GM12878 (cell line): ENCODE measurements at regions not wholly inside any gene's neighbourhood (a gene's known extent, or its start where the extent isn't known, plus 50 kb on each side); places are given as distances from the start of the nearest gene placed in this dataset.

Experiments used
- ATAC-seq: fragments of 200-7000 bp; cut with Tn5 transposase; 3 replicates; pipeline ENCODE4 v1.9.1; 2020; ENCODE audit warnings: mild to moderate bottlenecking, moderate library complexity
- BruUV-seq: library from RNA; stranded (reverse); fragments of 400-500 nt; replicated peaks from 2 replicates; lab custom pipeline; 2021; lab: Mats Ljungman, UMichigan
- CTCF ChIA-PET: fragments of 300-600 bp; sonication (Branson Sonifier 250); formaldehyde crosslinking; extraction: SDS; loops from one replicate; lab custom pipeline; 2021; ENCODE audit warnings: inconsistent platforms; lab: Yijun Ruan, JAX
- POLR2A ChIA-PET: fragments of 350-600 bp; formaldehyde crosslinking; extraction: SDS; loops from one replicate; lab custom pipeline; 2021; ENCODE audit warnings: inconsistent platforms; lab: Charles Lee
- RAD21 ChIA-PET: fragments of 300-600 bp; sonication (Branson Sonifier 250); formaldehyde crosslinking; loops from one replicate; lab custom pipeline; 2023; ENCODE audit warnings: antibody characterized with exemption; ENCODE audit not compliant: unreplicated experiment; lab: Charles Lee
- SMC1A ChIA-PET: fragments of 300-600 bp; sonication (Branson Sonifier 250); formaldehyde crosslinking; loops from one replicate; lab custom pipeline; 2023; ENCODE audit not compliant: unreplicated experiment, uncharacterized antibody; lab: Charles Lee
- DNase-seq: peaks from one replicate; pipeline ENCODE4 v3.0.0-alpha.2; 2011; ENCODE audit warnings: low read depth, low spot score
- FAIRE-seq: peaks from 3 replicates; lab custom pipeline; 2011; peaks lifted over from hg19 to GRCh38; lab: Jason Lieb, UNC
- H2AFZ ChIP-seq: 2 replicates; pipeline ENCODE4 v1.6.0; 2011; ENCODE audit warnings: low read depth, low read length, control low read depth; ENCODE audit not compliant: control insufficient read depth
- H3K27ac ChIP-seq: 2 replicates; pipeline ENCODE4 v1.5.1; 2011; ENCODE audit warnings: control low read depth; ENCODE audit not compliant: control insufficient read depth, insufficient read depth
- H3K27me3 ChIP-seq, 2 experiments: replicated peaks in 1 of 2; 2 replicates each; pipeline versions ENCODE4 v1.6.0 to v1.6.1; 2011; ENCODE audit warnings: low read length in 1 of 2; ENCODE audit not compliant: control insufficient read depth in 2 of 2, insufficient read depth in 2 of 2
- H3K36me3 ChIP-seq, 2 experiments: 2 replicates each; pipeline ENCODE4 v1.5.1; 2011; ENCODE audit warnings: low read length in 1 of 2; ENCODE audit not compliant: control insufficient read depth in 2 of 2, insufficient read depth in 2 of 2
- H3K4me1 ChIP-seq: 2 replicates; pipeline ENCODE4 v1.6.1; 2011; ENCODE audit warnings: mild to moderate bottlenecking, low read length, moderate library complexity, mixed read lengths; ENCODE audit not compliant: control insufficient read depth, insufficient read depth
- H3K4me2 ChIP-seq: 2 replicates; pipeline ENCODE4 v1.6.0; 2011; ENCODE audit warnings: control low read depth; ENCODE audit not compliant: control insufficient read depth, insufficient read depth
- H3K4me3 ChIP-seq: fragments of 200-600 bp; sonication (generic); 2 replicates; pipeline ENCODE4 v1.5.1; 2016
- H3K79me2 ChIP-seq: 2 replicates; pipeline ENCODE4 v1.6.0; 2011; ENCODE audit warnings: low read length; ENCODE audit not compliant: control insufficient read depth, insufficient read depth
- H3K9ac ChIP-seq: 2 replicates; pipeline ENCODE4 v1.8.0; 2011; ENCODE audit warnings: low read length, control low read depth, mixed read lengths; ENCODE audit not compliant: control insufficient read depth, insufficient read depth
- H3K9me3 ChIP-seq: replicated peaks from 3 replicates; pipeline ENCODE4 v1.5.1; 2011; ENCODE audit warnings: mild to moderate bottlenecking, low read length; ENCODE audit not compliant: control insufficient read depth, insufficient read depth
- H4K20me1 ChIP-seq: 2 replicates; pipeline ENCODE4 v1.6.0; 2011; ENCODE audit not compliant: control insufficient read depth, insufficient read depth
- CEBPB ChIP-seq, 2 experiments: fragments of 150-350 bp in 1 of 2; IDR thresholded peaks; 2 replicates each; pipeline ENCODE4 v1.6.1; 2012 to 2014; ENCODE audit warnings: low read depth in 2 of 2, low read length in 2 of 2, borderline replicate concordance in 1 of 2, inconsistent platforms in 1 of 2
- EP300 ChIP-seq, 2 experiments: fragments of 150-350 bp in 1 of 2; IDR thresholded peaks; 2 replicates each; pipeline ENCODE4 v1.6.1; 2011 to 2012; ENCODE audit warnings: low read depth in 2 of 2, low read length in 2 of 2, borderline replicate concordance in 1 of 2, improper control_type of control experiment in 1 of 2, inconsistent platforms in 1 of 2; ENCODE audit not compliant: control insufficient read depth in 1 of 2
- HDAC6 ChIP-seq: fragments of 200-600 bp; sonication (generic); IDR thresholded peaks from one replicate; pipeline ENCODE4 v1.8.0; 2017; ENCODE audit warnings: antibody characterized with exemption; ENCODE audit not compliant: unreplicated experiment
- MXI1 ChIP-seq: fragments of 150-350 bp; IDR thresholded peaks from 2 replicates; pipeline ENCODE4 v1.6.1; 2011; ENCODE audit warnings: low read depth, mild to moderate bottlenecking, inconsistent platforms, low read length, improper control_type of control experiment
- MYB ChIP-seq: fragments of 150-350 bp; IDR thresholded peaks from 2 replicates; pipeline ENCODE4 v1.6.1; 2014; ENCODE audit warnings: mild to moderate bottlenecking, low read depth, low read length, borderline replicate concordance
- POLR2A ChIP-seq: IDR thresholded peaks from 2 replicates; pipeline ENCODE4 v1.6.1; 2011; ENCODE audit warnings: low read depth, mild to moderate bottlenecking, low read length
- SMAD1 ChIP-seq: fragments of 450-650 bp; IDR thresholded peaks from 2 replicates; pipeline ENCODE4 v1.6.1; 2018; ENCODE audit warnings: mild to moderate bottlenecking, low read depth; ENCODE audit not compliant: partially characterized antibody
- TCF3 ChIP-seq: IDR thresholded peaks from 2 replicates; pipeline ENCODE4 v1.6.1; 2012; ENCODE audit warnings: low read depth, mild to moderate bottlenecking, low read length, borderline replicate concordance; ENCODE audit not compliant: insufficient read depth
- YY1 ChIP-seq: IDR thresholded peaks from 2 replicates; pipeline ENCODE4 v1.6.1; 2011; ENCODE audit warnings: low read depth, mild to moderate bottlenecking, low read length
- WGBS: methylation state at CpG from one replicate; pipeline ENCODE4 v1.1.6; 2016; ENCODE audit warnings: low lambda C conversion rate; ENCODE audit not compliant: insufficient replicate concordance, insufficient coverage; ENCODE audit errors: missing lambda C conversion rate; 5-methylcytosine and 5-hydroxymethylcytosine counted together
- in situ Hi-C: fragments of 300-500 bp; cut with MboI; formaldehyde crosslinking; loops from 9 replicates; pipeline ENCODE4 v1.14.3; 2018; ENCODE audit warnings: mixed read lengths
- intact Hi-C: fragments of 100-400 bp; cut with micrococcal nuclease; formaldehyde crosslinking; loops from one replicate; pipeline ENCODE4 v1.14.2; 2022; ENCODE audit not compliant: unreplicated experiment
- TF ChIP-seq, protein P1 (sequence below): fragments of 450-650 bp; formaldehyde crosslinking; IDR thresholded peaks from 2 replicates; pipeline ENCODE4 v1.4.0; 2022; ENCODE audit warnings: mild to moderate bottlenecking, moderate library complexity

- CTCF ChIA-PET = interaction anchor here (0.7 to 1.0 kb wide), 2 partner anchors 10 to 31 kb away, joined by 3 to 4 read pairs; no protein-coding TSS in a partner anchor
Measured at GRCh38 chr2:57728691-57729090, 317.9 kb upstream of the VRK2 start.

More at GRCh38 chr2:57728691-57729090, 317.9 kb upstream of the VRK2 start:
- Histone ChIP-seq H3K4me1 (no peaks in the 10 kb centered on the region), H3K27me3 (no peaks in the 10 kb centered on the region), H4K20me1 (no peaks in the 10 kb centered on the region), H3K9ac (no peak overlapping the region), H3K79me2 (no peaks in the 10 kb centered on the region), H2AFZ (no peak overlapping the region), H3K4me2 (no peak overlapping the region), H3K36me3 (no peaks in the 10 kb centered on the region), H3K9me3 (no peaks in the 10 kb centered on the region), H3K4me3 (no peak overlapping the region), H3K27ac (no peak overlapping the region)
- ChIA-PET RAD21 (no interaction called here), POLR2A (interaction anchor here (1.2 kb wide), 1 partner anchor 24 kb away, joined by 3 read pairs; no protein-coding TSS in a partner anchor), SMC1A (interaction anchor here (0.8 to 1.0 kb wide), 2 partner anchors 31 to 180 kb away, joined by 3 to 4 read pairs; no protein-coding TSS in a partner anchor)
- FAIRE-seq = no peak
- no peak for ATAC-seq
- DNase-seq = no peak
- BruUV-seq = no TSS peak
- TF ChIP-seq MYB (no peak), YY1 (no peak), EP300 (IDR thresholded peaks at IDR 0.05; ENCODE audit: borderline replicate concordance in 1 of 2, control insufficient read depth in 1 of 2, low read depth in 2 of 2, low read length in 2 of 2) (no peak), HDAC6 (no peak), TCF3 (no peak), MXI1 (no peak), SMAD1 (no peak), POLR2A (no peak), CEBPB (IDR thresholded peaks at IDR 0.05; ENCODE audit: borderline replicate concordance in 1 of 2, low read depth in 2 of 2, low read length in 2 of 2) (no peak)
- TF ChIP-seq, protein P1, sequence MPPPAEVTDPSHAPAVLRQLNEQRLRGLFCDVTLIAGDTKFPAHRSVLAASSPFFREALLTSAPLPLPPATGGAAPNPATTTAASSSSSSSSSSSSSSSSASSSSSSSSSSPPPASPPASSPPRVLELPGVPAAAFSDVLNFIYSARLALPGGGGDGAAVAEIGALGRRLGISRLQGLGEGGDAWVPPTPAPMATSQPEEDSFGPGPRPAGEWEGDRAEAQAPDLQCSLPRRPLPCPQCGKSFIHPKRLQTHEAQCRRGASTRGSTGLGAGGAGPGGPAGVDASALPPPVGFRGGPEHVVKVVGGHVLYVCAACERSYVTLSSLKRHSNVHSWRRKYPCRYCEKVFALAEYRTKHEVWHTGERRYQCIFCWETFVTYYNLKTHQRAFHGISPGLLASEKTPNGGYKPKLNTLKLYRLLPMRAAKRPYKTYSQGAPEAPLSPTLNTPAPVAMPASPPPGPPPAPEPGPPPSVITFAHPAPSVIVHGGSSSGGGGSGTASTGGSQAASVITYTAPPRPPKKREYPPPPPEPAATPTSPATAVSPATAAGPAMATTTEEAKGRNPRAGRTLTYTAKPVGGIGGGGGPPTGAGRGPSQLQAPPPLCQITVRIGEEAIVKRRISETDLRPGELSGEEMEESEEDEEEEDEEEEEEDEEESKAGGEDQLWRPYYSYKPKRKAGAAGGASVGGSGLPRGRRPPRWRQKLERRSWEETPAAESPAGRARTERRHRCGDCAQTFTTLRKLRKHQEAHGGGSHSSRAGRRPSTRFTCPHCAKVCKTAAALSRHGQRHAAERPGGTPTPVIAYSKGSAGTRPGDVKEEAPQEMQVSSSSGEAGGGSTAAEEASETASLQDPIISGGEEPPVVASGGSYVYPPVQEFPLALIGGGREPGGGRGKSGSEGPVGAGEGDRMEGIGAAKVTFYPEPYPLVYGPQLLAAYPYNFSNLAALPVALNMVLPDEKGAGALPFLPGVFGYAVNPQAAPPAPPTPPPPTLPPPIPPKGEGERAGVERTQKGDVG = no peak
- in situ Hi-C loops (no loop called here), intact Hi-C loops (loop anchor here (10.0 kb wide), 2 partner anchors 1146 to 1456 kb away; no protein-coding TSS in a partner anchor)
- 100% methylated on average over 1 of the region's 1 CpG for WGBS
